ENCODE measurements at regions not wholly inside any gene's neighbourhood (a gene's known extent, or its start where the extent isn't known, plus 50 kb on each side); places are given as distances from the start of the nearest gene placed in this dataset.
"Not testable (repeated sequence)": the region's sequence is repeated elsewhere in the genome, so short reads cannot be mapped to it uniquely, and the experiment has no call there.

- no peak for DNase-seq (ENCODE audit: low read depth in 2 of 2)
Observed at GRCh38 chr5:67941614-67942401, 273.7 kb upstream of the PIK3R1 start.

GRCh38 chr5:67935908-67936566 is 279.5 kb upstream of the PIK3R1 start:
- no peak for DNase-seq (ENCODE audit: low read depth in 2 of 2)

GRCh38 chr5:67934976-67935375 is 280.6 kb upstream of the PIK3R1 start:
- no peak for DNase-seq (ENCODE audit: low read depth in 2 of 2)

- DNase-seq (ENCODE audit: low read depth in 2 of 2): no peak
Observed at GRCh38 chr5:67925511-67925910, 290.0 kb upstream of the PIK3R1 start.

- no peak for DNase-seq (ENCODE audit: low read depth in 2 of 2)
Observed at GRCh38 chr5:67921004-67921601, 294.5 kb upstream of the PIK3R1 start.

- not testable (repeated sequence) for DNase-seq (ENCODE audit: low read depth in 2 of 2)
Observed at GRCh38 chr5:67919532-67919931, 296.0 kb upstream of the PIK3R1 start.

- no peak for DNase-seq (ENCODE audit: low read depth in 2 of 2)
Observed at GRCh38 chr5:67917561-67917960, 298.0 kb upstream of the PIK3R1 start.

GRCh38 chr5:67910546-67910945 is 305.0 kb upstream of the PIK3R1 start:
- no peak for DNase-seq (ENCODE audit: low read depth in 2 of 2)

GRCh38 chr5:67908126-67908765 is 307.3 kb upstream of the PIK3R1 start:
- DNase-seq (ENCODE audit: low read depth in 2 of 2): no peak

- DNase-seq (ENCODE audit: low read depth in 2 of 2): no peak
Observed at GRCh38 chr5:67904366-67904765, 311.2 kb upstream of the PIK3R1 start.

GRCh38 chr5:67903656-67904055 is 311.9 kb upstream of the PIK3R1 start:
- no peak for DNase-seq (ENCODE audit: low read depth in 2 of 2)

- DNase-seq (ENCODE audit: low read depth in 2 of 2): no peak
Observed at GRCh38 chr5:67903121-67903520, 312.4 kb upstream of the PIK3R1 start.

GRCh38 chr5:67902497-67902830 is 313.1 kb upstream of the PIK3R1 start:
- DNase-seq (ENCODE audit: low read depth in 2 of 2): no peak

- no peak for DNase-seq (ENCODE audit: low read depth in 2 of 2)
Observed at GRCh38 chr5:67901814-67902496, 313.6 kb upstream of the PIK3R1 start.

- no peak for DNase-seq (ENCODE audit: low read depth in 2 of 2)
Observed at GRCh38 chr5:67900514-67900913, 315.0 kb upstream of the PIK3R1 start.

- no peak for DNase-seq (ENCODE audit: low read depth in 2 of 2)
Observed at GRCh38 chr5:67897980-67898379, 317.6 kb upstream of the PIK3R1 start.

- DNase-seq (ENCODE audit: low read depth in 2 of 2): no peak
Observed at GRCh38 chr5:67897431-67897830, 318.1 kb upstream of the PIK3R1 start.

GRCh38 chr5:67896930-67897313 is 318.6 kb upstream of the PIK3R1 start:
- DNase-seq (ENCODE audit: low read depth in 2 of 2): no peak

GRCh38 chr5:67896311-67896929 is 319.1 kb upstream of the PIK3R1 start:
- DNase-seq (ENCODE audit: low read depth in 2 of 2): no peak

- not testable (repeated sequence) for DNase-seq (ENCODE audit: low read depth in 2 of 2)
Observed at GRCh38 chr5:67889870-67890269, 325.7 kb upstream of the PIK3R1 start.

- DNase-seq (ENCODE audit: low read depth in 2 of 2): no peak
Observed at GRCh38 chr5:67887748-67888161, 327.8 kb upstream of the PIK3R1 start.

GRCh38 chr5:67886761-67887160 is 328.8 kb upstream of the PIK3R1 start:
- DNase-seq (ENCODE audit: low read depth in 2 of 2): no peak
